BJ (cell line): ENCODE measurements at regions not wholly inside any gene's neighbourhood (a gene's known extent, or its start where the extent isn't known, plus 50 kb on each side); places are given as distances from the start of the nearest gene placed in this dataset.

Source experiments
- CTCF ChIA-PET: fragments of 350-600 bp; formaldehyde crosslinking; extraction: SDS; loops from one replicate; lab custom pipeline; 2021; ENCODE audit warnings: antibody characterized with exemption, inconsistent platforms; lab: Yijun Ruan, JAX
- POLR2A ChIA-PET: fragments of 300-600 bp; sonication (Branson Sonifier 250); formaldehyde crosslinking; extraction: SDS; loops from one replicate; lab custom pipeline; 2021; ENCODE audit warnings: antibody characterized with exemption; lab: Charles Lee
- DNase-seq: peaks from one replicate; pipeline ENCODE4 v3.0.0-alpha.2; 2011; ENCODE audit warnings: low read depth
- H3K27me3 ChIP-seq: 2 replicates; pipeline ENCODE4 v1.6.0; 2011; ENCODE audit warnings: low read length; ENCODE audit not compliant: control insufficient read depth, insufficient read depth
- H3K36me3 ChIP-seq: 2 replicates; pipeline ENCODE4 v1.5.1; 2011; ENCODE audit warnings: low read length; ENCODE audit not compliant: control insufficient read depth, insufficient read depth
- H3K4me3 ChIP-seq: 2 replicates; pipeline ENCODE4 v1.5.1; 2011; ENCODE audit warnings: low read depth, mild to moderate bottlenecking, control low read depth, low read length
- CTCF ChIP-seq: IDR thresholded peaks from 2 replicates; pipeline ENCODE4 v1.5.1; 2011; ENCODE audit warnings: low read depth, mild to moderate bottlenecking, control low read depth, inconsistent platforms, low read length, moderate library complexity; ENCODE audit not compliant: insufficient read depth

- CTCF ChIA-PET: no interaction called here
- no peak for DNase-seq
- POLR2A ChIA-PET: no interaction called here
- no peak overlapping the region for H3K4me3 ChIP-seq
- H3K36me3 ChIP-seq: no peaks in the 10 kb centered on the region
- H3K27me3 ChIP-seq: no peaks in the 10 kb centered on the region
- TF ChIP-seq CTCF: no peak
Observed at GRCh38 chr5:125847561-125847960, 575.6 kb upstream of the GRAMD2B start.

DNA sequence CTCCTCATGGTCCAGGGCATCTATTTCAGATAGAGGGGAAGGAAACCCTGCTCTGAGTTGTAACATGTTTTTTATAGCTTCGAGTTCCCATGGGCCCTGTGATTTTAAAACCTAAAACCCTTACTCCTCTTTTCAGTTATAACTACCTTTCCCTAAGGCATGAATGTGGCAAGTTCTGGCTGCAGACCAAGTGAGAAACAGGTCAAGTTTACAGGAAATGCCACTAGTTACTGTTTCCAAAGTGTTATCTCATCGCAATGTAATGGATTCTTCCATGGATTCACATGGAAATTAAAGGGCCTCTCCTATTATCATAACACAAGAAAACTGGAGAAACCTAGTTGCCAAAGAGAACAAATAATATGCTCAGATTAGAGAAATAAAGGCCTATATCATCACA, 574.5 kb upstream of the GRAMD2B start:
- Histone ChIP-seq H3K4me3 (no peak overlapping the region), H3K36me3 (no peaks in the 10 kb centered on the region), H3K27me3 (no peaks in the 10 kb centered on the region)
- POLR2A ChIA-PET: no interaction called here
- TF ChIP-seq CTCF: no peak
- DNase-seq: no peak
- CTCF ChIA-PET: no interaction called here

DNA sequence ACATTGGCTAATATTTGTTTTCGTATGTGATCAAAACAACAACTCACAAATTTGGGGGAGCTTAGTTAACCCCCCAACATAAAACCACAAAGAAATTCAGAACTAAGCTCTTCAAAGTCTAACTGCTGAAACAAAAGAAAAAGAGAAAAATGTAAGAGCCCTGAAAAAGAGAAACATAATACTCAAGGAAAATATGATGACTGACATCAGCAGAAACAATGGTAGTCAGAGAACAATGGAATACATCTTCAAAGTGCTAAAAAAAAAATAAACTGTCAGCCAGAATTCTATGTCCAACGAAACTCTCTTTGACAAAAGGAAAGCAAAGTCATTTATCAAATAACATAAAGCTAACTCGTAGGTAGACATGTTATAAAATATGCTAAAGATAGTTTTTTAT, 566.3 kb upstream of the GRAMD2B start:
- TF ChIP-seq CTCF: no peak
- Histone ChIP-seq H3K27me3 (no peaks in the 10 kb centered on the region), H3K36me3 (no peaks in the 10 kb centered on the region), H3K4me3 (no peak overlapping the region)
- no peak for DNase-seq
- CTCF ChIA-PET: no interaction called here
- POLR2A ChIA-PET: no interaction called here

DNA sequence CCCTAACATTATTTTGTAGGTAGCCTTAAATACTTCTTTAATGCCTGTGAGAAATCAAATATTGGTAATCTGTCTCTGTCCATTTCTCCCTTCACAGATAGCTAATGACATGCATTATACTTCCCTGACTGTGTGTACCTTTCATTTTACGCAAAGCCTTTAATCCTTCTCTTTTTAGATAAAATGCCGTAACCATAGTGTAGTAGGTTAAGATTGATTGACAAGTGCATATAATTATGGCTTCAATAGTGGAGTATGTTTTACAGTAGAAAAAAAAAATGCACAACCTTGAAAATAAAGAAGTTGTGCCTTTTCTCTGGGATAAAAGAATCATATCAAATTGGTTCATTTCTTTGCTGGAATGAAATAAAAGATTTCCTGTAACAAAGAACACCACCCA, 559.6 kb upstream of the GRAMD2B start:
- Histone ChIP-seq H3K36me3 (no peaks in the 10 kb centered on the region), H3K27me3 (no peaks in the 10 kb centered on the region), H3K4me3 (no peak overlapping the region)
- no peak for TF ChIP-seq CTCF
- POLR2A ChIA-PET: no interaction called here
- DNase-seq: no peak
- CTCF ChIA-PET: no interaction called here

- no peaks in the 10 kb centered on the region for H3K36me3 ChIP-seq
- no peak for DNase-seq
- CTCF ChIA-PET: no interaction called here
- POLR2A ChIA-PET: no interaction called here
- no peaks in the 10 kb centered on the region for H3K27me3 ChIP-seq
- TF ChIP-seq CTCF: no peak
- no peak overlapping the region for H3K4me3 ChIP-seq
Observed at GRCh38 chr5:125865166-125865815, 557.9 kb upstream of the GRAMD2B start.
